ENCODE measurements at regions not wholly inside any gene's neighbourhood (a gene's known extent, or its start where the extent isn't known, plus 50 kb on each side); places are given as distances from the start of the nearest gene placed in this dataset.

GRCh38 chr12:63036974-63037335 lies 102.0 kb upstream of the PPM1H start:
- Mint-ChIP-seq H3K36me3 (ENCODE audit: low read depth) (no peaks in the 10 kb centered on the region), H3K27ac (no peak overlapping the region), H3K4me1 (ENCODE audit: low read depth) (no peaks in the 10 kb centered on the region), H3K27me3 (ENCODE audit: low read depth) (no peaks in the 10 kb centered on the region), H3K9me3 (ENCODE audit: insufficient read depth) (no peaks in the 10 kb centered on the region), H3K4me3 (no peak overlapping the region)
- ATAC-seq, result no peak
- DNase-seq, result no peak
- CTCF ChIA-PET, result no interaction called here
- POLR2A ChIA-PET, result no interaction called here

DNA sequence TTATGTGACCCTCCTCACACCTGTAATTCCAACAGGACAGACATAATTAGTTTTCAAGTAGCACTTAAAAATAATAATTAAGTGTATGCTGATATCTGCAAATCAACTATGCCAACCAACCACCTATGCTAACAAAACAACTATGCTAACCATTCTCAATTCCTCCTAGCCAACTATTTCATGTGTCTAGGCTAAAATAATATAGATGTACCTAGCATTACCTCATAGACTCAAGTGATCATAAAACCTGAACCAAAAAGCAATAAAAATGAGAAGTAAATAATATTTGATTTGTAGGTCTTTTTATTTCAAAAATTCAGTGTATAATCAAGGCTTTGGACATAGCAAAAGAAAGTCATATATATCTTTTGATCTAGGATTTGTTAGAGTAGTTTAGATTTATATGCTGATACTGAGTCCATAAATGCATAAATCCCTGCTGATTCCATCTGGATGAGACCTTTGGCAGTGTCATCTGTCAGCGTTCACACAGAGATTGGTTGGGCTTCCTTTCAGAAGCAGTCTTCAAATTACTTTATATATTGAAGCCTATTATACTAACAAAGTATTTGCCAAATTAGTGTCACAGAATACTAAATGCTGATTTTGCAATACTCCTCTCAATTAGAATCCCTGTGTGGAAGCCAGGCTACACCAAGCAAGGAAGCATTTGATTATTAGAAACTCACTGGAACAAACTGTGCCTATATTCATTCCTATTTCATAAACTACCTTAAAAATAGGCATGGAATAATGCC lies 101.4 kb upstream of the PPM1H start:
- Mint-ChIP-seq H3K27ac (no peak overlapping the region), H3K27me3 (ENCODE audit: low read depth) (no peaks in the 10 kb centered on the region), H3K36me3 (ENCODE audit: low read depth) (no peaks in the 10 kb centered on the region), H3K4me1 (ENCODE audit: low read depth) (no peaks in the 10 kb centered on the region), H3K4me3 (no peak overlapping the region), H3K9me3 (ENCODE audit: insufficient read depth) (no peaks in the 10 kb centered on the region)
- ATAC-seq (no peak), DNase-seq (no peak)
- CTCF ChIA-PET, result no interaction called here
- POLR2A ChIA-PET, result no interaction called here

GRCh38 chr12:63034601-63035000 lies 99.7 kb upstream of the PPM1H start:
- ATAC-seq (no peak), DNase-seq (no peak)
- POLR2A ChIA-PET, result no interaction called here
- Mint-ChIP-seq H3K4me3 (no peak overlapping the region), H3K27me3 (ENCODE audit: low read depth) (no peaks in the 10 kb centered on the region), H3K4me1 (ENCODE audit: low read depth) (no peaks in the 10 kb centered on the region), H3K9me3 (ENCODE audit: insufficient read depth) (no peaks in the 10 kb centered on the region), H3K36me3 (ENCODE audit: low read depth) (no peaks in the 10 kb centered on the region), H3K27ac (no peak overlapping the region)
- CTCF ChIA-PET, result no interaction called here

GRCh38 chr12:63029676-63030075 lies 94.7 kb upstream of the PPM1H start:
- H3K36me3 Mint-ChIP-seq (ENCODE audit: low read depth), result no peaks in the 10 kb centered on the region
- POLR2A ChIA-PET, result no interaction called here
- DNase-seq, result no peak
- ATAC-seq, result no peak
- no peak overlapping the region for H3K27ac Mint-ChIP-seq
- CTCF ChIA-PET, result no interaction called here
- H3K4me1 Mint-ChIP-seq (ENCODE audit: low read depth), result no peaks in the 10 kb centered on the region
- H3K27me3 Mint-ChIP-seq (ENCODE audit: low read depth), result no peaks in the 10 kb centered on the region
- H3K9me3 Mint-ChIP-seq (ENCODE audit: insufficient read depth), result no peaks in the 10 kb centered on the region
- no peak overlapping the region for H3K4me3 Mint-ChIP-seq

- no peaks in the 10 kb centered on the region for H3K9me3 Mint-ChIP-seq (ENCODE audit: insufficient read depth)
- CTCF ChIA-PET, result no interaction called here
- POLR2A ChIA-PET, result no interaction called here
- no peaks in the 10 kb centered on the region for H3K4me1 Mint-ChIP-seq (ENCODE audit: low read depth)
- DNase-seq (no peak), ATAC-seq (no peak)
- no peak overlapping the region for H3K27ac Mint-ChIP-seq
- H3K36me3 Mint-ChIP-seq (ENCODE audit: low read depth), result no peaks in the 10 kb centered on the region
- no peak overlapping the region for H3K4me3 Mint-ChIP-seq
- H3K27me3 Mint-ChIP-seq (ENCODE audit: low read depth), result no peaks in the 10 kb centered on the region
Observed at GRCh38 chr12:63028951-63029350, 94.0 kb upstream of the PPM1H start.

DNA sequence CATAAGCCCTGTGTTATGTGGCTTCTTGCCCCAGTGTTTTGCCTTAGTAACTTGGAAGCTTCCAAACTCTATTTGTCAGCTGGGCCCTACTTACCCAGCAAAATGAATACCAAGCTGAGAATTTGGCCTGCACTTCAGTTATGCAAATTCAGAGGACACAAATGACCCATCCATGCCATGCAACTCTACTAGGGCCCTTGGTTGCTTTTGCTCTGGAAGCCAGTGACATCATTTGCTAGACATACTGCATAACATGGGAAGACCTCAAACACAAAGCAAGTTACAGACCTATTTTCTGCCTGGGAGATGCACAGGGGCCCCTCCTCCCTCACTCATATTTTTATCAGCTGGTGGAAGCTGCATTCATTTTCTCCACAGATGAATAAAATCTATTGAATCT lies 90.2 kb upstream of the PPM1H start:
- Mint-ChIP-seq H3K9me3 (ENCODE audit: insufficient read depth) (no peaks in the 10 kb centered on the region), H3K4me3 (no peak overlapping the region), H3K27ac (no peak overlapping the region), H3K36me3 (ENCODE audit: low read depth) (no peaks in the 10 kb centered on the region), H3K4me1 (ENCODE audit: low read depth) (no peaks in the 10 kb centered on the region), H3K27me3 (ENCODE audit: low read depth) (no peaks in the 10 kb centered on the region)
- no peak for DNase-seq
- ChIA-PET CTCF (no interaction called here), POLR2A (no interaction called here)
- no peak for ATAC-seq

- Mint-ChIP-seq H3K27me3 (ENCODE audit: low read depth) (no peaks in the 10 kb centered on the region), H3K9me3 (ENCODE audit: insufficient read depth) (no peaks in the 10 kb centered on the region), H3K4me3 (no peak overlapping the region), H3K4me1 (ENCODE audit: low read depth) (no peaks in the 10 kb centered on the region), H3K36me3 (ENCODE audit: low read depth) (no peaks in the 10 kb centered on the region), H3K27ac (no peak overlapping the region)
- DNase-seq (no peak), ATAC-seq (no peak)
- ChIA-PET POLR2A (no interaction called here), CTCF (no interaction called here)
Observed at GRCh38 chr12:63023926-63024325, 89.0 kb upstream of the PPM1H start.

DNA sequence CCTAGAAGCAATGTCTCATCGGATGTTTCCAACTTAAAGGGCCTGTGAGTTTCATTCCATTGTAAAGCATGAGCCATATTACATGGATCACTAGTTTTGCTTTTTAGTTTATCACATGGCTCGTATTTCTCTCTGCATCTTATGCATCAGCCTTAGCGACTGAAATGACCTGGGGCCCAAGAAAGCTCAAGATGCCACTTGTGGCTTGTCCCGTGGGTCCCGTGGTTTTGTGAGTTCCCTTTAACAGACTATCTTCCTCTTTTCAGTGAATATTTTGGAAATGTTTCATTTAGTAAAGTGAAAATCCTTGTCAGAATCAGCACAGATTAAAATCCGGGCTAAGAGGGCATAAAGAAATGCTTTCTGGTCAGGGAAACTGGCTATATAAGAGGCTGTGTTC lies 86.2 kb upstream of the PPM1H start:
- Mint-ChIP-seq H3K4me1 (ENCODE audit: low read depth) (no peaks in the 10 kb centered on the region), H3K27ac (no peak overlapping the region), H3K4me3 (no peak overlapping the region), H3K36me3 (ENCODE audit: low read depth) (no peaks in the 10 kb centered on the region), H3K27me3 (ENCODE audit: low read depth) (no peaks in the 10 kb centered on the region), H3K9me3 (ENCODE audit: insufficient read depth) (no peaks in the 10 kb centered on the region)
- CTCF ChIA-PET, result no interaction called here
- DNase-seq (no peak), ATAC-seq (no peak)
- POLR2A ChIA-PET, result no interaction called here

DNA sequence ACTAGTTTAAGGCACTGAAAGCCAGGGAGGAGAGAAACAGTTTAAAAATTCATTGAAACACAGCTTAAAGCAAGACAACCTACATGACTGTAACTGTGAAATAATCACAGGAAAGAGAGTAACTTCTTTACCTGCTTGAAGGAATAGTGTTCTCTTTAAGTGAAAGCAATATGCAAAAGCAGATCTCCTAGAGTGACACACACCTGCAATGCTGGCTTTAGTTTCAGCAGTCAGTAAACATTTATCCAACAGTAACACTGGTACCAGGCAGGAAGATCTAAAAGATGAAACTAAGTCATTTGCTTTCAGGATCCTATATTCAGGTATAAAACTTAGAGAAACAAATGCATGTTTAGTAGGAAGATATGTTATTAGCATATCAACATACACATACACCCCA lies 85.3 kb upstream of the PPM1H start:
- ATAC-seq (no peak), DNase-seq (no peak)
- ChIA-PET POLR2A (no interaction called here), CTCF (no interaction called here)
- Mint-ChIP-seq H3K27me3 (ENCODE audit: low read depth) (no peaks in the 10 kb centered on the region), H3K36me3 (ENCODE audit: low read depth) (no peaks in the 10 kb centered on the region), H3K4me1 (ENCODE audit: low read depth) (no peaks in the 10 kb centered on the region), H3K9me3 (ENCODE audit: insufficient read depth) (no peaks in the 10 kb centered on the region), H3K27ac (no peak overlapping the region), H3K4me3 (no peak overlapping the region)

DNA sequence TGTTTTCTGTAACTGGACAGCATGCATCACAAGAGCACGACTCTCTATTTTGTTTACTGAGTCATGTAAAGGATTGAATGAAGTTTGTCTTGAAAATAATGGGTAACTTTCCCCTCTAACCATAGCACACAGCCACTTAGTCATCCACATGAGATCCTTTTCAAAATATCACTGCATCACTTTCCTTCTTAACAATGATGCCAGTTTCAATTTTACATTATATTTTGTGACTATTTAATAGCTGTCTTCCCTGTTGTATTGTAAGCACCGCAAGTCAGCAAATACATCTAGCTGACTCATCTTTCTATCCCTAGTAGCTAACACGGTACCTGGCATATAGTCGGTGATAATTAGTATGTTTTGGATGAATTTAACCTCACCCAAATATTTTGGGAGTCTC lies 83.3 kb upstream of the PPM1H start:
- H3K36me3 Mint-ChIP-seq (ENCODE audit: low read depth), result no peaks in the 10 kb centered on the region
- DNase-seq, result no peak
- CTCF ChIA-PET, result no interaction called here
- H3K4me3 Mint-ChIP-seq, result no peak overlapping the region
- H3K27ac Mint-ChIP-seq, result no peak overlapping the region
- no peak for ATAC-seq
- no peaks in the 10 kb centered on the region for H3K27me3 Mint-ChIP-seq (ENCODE audit: low read depth)
- H3K9me3 Mint-ChIP-seq (ENCODE audit: insufficient read depth), result no peaks in the 10 kb centered on the region
- no peaks in the 10 kb centered on the region for H3K4me1 Mint-ChIP-seq (ENCODE audit: low read depth)
- POLR2A ChIA-PET, result no interaction called here

GRCh38 chr12:63013302-63013701 lies 78.4 kb upstream of the PPM1H start:
- no peaks in the 10 kb centered on the region for H3K4me1 Mint-ChIP-seq (ENCODE audit: low read depth)
- H3K27ac Mint-ChIP-seq, result no peak overlapping the region
- no peaks in the 10 kb centered on the region for H3K36me3 Mint-ChIP-seq (ENCODE audit: low read depth)
- no peak overlapping the region for H3K4me3 Mint-ChIP-seq
- POLR2A ChIA-PET, result no interaction called here
- no peaks in the 10 kb centered on the region for H3K27me3 Mint-ChIP-seq (ENCODE audit: low read depth)
- H3K9me3 Mint-ChIP-seq (ENCODE audit: insufficient read depth), result no peaks in the 10 kb centered on the region
- DNase-seq (no peak), ATAC-seq (no peak)
- CTCF ChIA-PET, result no interaction called here

GRCh38 chr12:63010698-63011097 lies 75.7 kb upstream of the PPM1H start:
- ChIA-PET CTCF (no interaction called here), POLR2A (no interaction called here)
- Mint-ChIP-seq H3K4me1 (ENCODE audit: low read depth) (no peaks in the 10 kb centered on the region), H3K27me3 (ENCODE audit: low read depth) (no peaks in the 10 kb centered on the region), H3K4me3 (no peak overlapping the region), H3K36me3 (ENCODE audit: low read depth) (no peaks in the 10 kb centered on the region), H3K9me3 (ENCODE audit: insufficient read depth) (no peaks in the 10 kb centered on the region), H3K27ac (no peak overlapping the region)
- DNase-seq, result no peak
- no peak for ATAC-seq

DNA sequence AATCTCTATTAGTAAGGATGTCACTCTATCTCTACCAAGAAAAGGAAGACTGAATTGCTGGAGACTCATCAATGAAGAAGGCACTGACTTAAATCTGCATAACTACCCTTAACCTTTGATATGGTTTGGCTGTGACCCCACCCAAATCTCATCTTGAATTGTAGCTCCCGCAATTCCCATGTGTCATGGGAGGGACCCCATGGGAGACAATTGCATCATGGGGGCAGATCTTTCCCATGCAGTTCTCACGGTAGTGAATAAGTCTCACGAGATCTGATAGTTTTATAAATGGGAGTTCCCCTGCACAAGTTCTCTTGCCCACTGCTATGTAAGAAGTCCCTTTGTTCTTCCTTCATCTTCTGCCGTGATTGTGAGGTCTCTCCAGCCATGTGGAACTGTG lies 73.4 kb upstream of the PPM1H start:
- Mint-ChIP-seq H3K36me3 (ENCODE audit: low read depth) (no peaks in the 10 kb centered on the region), H3K27me3 (ENCODE audit: low read depth) (no peaks in the 10 kb centered on the region), H3K27ac (no peak overlapping the region), H3K9me3 (ENCODE audit: insufficient read depth) (no peaks in the 10 kb centered on the region), H3K4me1 (ENCODE audit: low read depth) (no peaks in the 10 kb centered on the region), H3K4me3 (no peak overlapping the region)
- DNase-seq (no peak), ATAC-seq (no peak)
- CTCF ChIA-PET, result no interaction called here
- POLR2A ChIA-PET, result no interaction called here
